HG03439 (cell line): ENCODE measurements at regions not wholly inside any gene's neighbourhood (a gene's known extent, or its start where the extent isn't known, plus 50 kb on each side); places are given as distances from the start of the nearest gene placed in this dataset.
"Not testable (repeated sequence)": the region's sequence is repeated elsewhere in the genome, so short reads cannot be mapped to it uniquely, and the experiment has no call there.

ENCODE experiments used
- ATAC-seq: cut with Tn5 transposase; IDR thresholded peaks from one replicate; pipeline ENCODE4 v1.9.1; 2021; ENCODE audit warnings: mild to moderate bottlenecking, moderate library complexity; ENCODE audit not compliant: unreplicated experiment

DNA sequence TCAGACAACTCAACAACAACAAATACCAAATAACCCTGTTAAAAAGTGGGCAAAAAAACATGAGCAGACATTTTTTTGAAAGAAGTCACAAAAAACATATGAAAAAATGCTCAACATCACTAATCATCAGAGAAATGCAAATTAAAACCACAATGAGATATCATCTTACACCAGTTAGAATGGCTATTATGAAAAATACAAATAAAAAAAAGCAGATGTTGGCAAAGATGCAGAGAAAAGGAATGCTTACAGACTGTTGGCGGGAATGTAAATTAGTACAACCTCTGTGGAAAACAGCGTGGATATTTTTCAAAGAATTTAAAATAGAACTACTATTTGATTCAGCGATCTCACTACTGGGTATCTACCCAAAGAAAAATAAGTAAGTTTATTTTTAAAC is 114.0 kb downstream of the SLC38A4 start:
- no peak for ATAC-seq

- ATAC-seq, result no peak
Measured at GRCh38 chr12:46710125-46710743, 115.6 kb downstream of the SLC38A4 start.

- no peak for ATAC-seq
Measured at GRCh38 chr12:46702581-46703344, 123.0 kb downstream of the SLC38A4 start.

DNA sequence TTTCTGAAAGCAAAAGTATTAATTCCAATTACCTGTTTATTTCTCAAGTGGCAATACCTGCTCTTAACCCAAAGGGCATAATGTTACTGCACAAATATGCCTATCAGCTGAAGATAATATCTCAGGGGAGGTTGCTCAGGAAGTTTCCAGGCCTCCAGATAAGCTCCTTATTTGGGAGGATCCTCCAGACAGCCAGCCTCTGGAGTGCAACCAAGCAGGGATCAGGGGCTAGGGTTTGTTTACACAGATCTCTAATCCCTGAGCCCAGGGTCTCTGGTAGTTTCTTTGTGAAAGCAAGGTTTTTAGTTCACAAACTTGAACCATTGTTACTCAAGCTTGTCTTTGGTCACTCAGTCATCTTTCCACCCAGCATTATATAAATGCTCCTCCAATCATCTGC is 124.4 kb downstream of the SLC38A4 start:
- no peak for ATAC-seq

DNA sequence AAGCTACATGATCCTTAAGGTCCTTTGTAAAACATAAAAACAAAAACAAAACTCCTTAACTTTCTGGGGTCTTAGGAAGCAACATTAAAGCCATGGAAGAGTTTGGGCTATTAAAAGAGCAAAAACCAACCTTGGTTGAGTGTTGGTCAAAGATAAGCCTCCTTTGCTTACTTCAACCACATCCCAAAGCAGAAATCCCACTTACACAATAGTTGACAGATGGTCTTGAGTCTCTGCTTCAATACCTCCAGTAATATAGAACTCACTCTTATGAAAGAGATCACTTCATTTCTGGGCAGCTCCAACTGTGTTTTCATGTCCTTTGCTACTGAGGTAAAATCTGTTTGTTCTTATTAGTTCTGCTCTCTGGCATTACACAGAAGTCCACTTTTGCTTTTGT is 125.8 kb downstream of the SLC38A4 start:
- no peak for ATAC-seq

DNA sequence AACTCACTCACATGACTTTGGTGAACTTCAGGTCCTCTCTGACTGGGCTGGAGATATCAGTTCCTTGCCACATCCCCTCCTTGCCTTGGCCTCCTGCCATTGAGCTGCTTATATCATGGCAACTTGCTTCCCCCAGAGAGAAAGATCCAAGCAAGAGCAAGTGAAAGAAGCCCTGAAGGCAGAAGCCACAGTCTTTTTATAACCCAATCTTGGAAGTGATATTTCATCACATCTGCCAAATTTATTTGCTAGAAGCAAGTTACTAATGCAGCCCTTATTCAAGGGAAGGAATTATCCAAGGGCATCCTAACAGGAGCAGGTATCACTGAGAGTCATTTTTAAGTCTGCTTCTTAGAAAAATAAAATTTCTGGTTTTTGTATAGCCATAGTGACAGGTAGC is 127.8 kb downstream of the SLC38A4 start:
- ATAC-seq, result no peak

- ATAC-seq, result no peak
Measured at GRCh38 chr12:46693518-46693917, 132.3 kb downstream of the SLC38A4 start.

DNA sequence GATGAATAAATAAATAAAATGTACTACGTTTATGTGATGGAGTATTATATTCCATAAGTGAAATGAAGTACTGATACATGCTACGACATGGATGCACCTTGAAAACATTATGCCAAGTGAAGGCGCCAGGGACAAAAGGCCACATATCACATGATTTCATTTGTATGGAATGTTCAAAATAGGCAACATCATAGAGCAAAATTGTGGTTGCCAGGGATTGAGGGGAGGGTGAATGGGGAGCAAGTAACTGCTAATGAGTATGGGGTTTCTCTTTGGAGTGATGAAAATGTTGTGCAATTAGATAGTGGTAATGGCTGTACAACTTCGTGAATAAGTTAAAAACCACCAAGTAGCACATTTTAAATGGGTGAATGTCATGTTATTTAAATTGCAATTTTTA is 132.8 kb downstream of the SLC38A4 start:
- no peak for ATAC-seq

DNA sequence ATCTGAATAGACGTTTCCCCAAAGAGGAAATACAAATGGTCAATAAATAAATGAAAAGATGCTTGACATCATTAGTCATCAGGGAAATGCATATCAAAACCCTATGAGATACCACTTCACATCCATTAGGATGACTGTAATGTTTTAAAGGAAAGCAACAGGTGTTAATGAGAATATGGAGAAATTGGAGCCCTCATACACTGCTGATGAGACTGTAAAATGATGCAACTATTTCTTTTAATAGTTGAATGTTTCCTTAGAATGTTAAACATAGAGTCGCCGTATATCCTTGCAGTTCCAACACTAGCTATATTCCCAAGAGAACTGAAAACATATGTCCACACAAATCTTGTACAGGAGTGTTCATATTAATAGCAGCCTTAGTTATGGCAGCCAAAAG is 133.2 kb downstream of the SLC38A4 start:
- ATAC-seq, result no peak

DNA sequence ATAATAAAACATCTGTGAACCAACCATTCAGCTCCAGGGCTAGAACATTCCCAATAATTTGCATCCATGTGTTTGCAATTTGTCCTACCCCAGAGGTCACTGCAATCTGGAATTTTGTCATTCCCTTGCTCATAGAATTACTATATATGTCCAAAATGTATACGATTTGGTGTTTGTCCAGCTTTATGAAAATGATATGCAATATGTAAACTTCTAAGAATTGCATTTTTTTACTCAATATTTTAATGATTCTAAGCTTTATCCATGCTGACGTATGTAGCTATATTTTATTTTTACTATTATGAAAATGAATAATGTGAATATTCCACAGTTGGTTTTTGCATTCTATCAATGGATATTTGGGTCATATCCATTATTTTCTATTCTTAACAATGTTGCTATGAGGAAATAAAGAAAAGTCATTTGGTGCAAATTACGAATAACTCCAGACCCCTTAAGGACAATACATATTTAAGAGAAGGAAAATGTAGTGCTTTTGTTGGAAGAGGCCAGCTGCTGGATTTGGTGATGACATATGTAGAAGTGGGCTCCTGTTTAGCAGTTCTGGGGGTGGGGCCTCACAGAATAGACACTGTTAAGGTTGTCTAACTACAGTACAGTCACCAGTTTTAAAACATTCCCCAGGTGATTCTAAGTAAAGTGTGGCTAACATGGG is 139.4 kb downstream of the SLC38A4 start:
- ATAC-seq, result no peak

GRCh38 chr12:46684243-46684642 is 141.6 kb downstream of the SLC38A4 start:
- ATAC-seq, result not testable (repeated sequence)

- ATAC-seq, result no peak
Measured at GRCh38 chr12:46682148-46682547, 143.6 kb downstream of the SLC38A4 start.

GRCh38 chr12:46680506-46680905 is 145.3 kb downstream of the SLC38A4 start:
- no peak for ATAC-seq

DNA sequence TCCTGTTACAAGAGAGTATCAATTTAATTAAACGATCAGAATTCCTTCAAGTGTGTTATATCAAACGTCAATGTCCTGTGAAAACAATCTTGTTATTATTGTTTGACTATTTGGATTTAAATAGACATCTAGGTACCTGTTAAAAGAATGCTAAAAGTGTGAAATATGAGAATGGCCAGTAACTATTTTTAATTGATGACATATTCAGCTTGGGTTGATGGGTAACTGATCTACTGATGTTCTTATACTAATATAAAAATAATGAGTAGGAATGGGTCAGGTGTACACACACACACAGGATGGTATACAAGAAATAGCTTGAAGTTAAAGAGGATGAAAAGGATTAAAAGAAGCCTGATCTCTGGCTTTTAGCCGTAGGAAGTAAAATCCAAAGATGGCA is 146.0 kb downstream of the SLC38A4 start:
- ATAC-seq, result no peak

DNA sequence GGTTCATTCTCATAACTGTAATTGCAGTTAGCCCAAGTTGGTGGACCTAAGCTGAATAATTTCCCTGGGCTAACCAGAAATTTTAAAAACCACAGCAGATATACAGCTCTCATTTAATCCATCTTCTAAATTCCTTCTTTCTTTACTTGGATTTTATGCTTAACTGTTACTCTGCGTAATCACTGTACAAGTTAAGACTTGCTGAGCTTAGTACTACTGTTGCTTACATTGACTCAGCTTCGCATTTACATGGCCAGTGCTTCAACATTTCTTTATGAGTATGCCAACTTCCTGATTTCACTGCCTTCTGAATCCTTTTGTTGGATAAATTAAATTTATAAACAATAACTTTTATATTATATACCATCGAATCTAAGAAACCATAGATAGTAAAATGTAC is 147.4 kb downstream of the SLC38A4 start:
- no peak for ATAC-seq

DNA sequence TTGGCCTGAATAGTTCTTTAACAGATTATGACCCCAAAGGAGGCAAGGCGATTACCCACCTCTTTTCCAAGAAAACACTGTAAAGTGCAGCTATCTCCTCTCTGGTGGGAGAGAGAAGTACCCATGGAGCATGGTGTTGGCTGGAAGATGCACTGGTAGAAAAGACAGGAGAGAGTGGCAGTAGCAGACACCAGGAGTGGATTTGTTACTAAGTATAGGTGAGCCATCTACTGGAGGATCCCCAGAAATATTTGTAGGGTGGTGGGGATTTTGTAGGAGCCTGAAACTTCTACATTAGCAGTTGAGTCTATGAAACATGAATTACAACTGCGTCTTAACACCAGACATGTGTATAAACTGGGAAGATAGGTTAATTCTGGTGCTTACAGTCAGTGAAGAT is 148.0 kb downstream of the SLC38A4 start:
- no peak for ATAC-seq

DNA sequence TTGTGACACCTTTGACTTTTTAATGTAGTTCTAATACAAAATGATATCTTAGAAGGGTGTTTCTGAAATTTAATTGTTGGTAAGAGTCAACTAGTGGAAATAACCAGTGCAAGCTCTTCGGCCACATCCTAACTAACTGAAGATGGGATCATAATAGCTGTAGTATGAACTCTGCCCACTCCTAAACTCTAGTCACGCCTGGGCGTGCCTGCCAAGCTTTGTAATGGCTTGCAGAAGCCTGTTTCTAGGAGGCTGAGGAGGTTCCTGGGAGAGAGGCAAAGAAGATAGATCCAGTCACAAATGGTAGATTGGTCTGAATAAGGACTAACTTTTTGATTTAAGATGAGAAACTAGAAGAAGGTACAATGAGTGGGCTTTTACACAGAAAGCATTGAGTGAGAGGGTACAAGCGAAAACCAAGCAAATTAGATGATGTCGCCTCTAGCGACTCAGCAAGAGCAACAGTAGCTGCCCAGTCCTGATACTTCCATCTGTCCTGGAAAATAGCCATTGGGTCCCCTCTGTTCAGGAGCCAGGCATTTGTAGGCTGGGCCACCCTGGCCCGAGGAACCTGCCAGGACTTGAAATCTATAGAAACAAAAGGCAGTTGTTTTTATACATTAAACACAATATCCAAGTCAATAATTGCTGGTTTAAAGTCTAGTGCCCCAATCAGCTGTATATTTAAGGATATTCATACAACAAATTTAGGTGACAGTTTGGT is 148.8 kb downstream of the SLC38A4 start:
- ATAC-seq, result no peak

GRCh38 chr12:46676396-46676795 is 149.4 kb downstream of the SLC38A4 start:
- no peak for ATAC-seq

DNA sequence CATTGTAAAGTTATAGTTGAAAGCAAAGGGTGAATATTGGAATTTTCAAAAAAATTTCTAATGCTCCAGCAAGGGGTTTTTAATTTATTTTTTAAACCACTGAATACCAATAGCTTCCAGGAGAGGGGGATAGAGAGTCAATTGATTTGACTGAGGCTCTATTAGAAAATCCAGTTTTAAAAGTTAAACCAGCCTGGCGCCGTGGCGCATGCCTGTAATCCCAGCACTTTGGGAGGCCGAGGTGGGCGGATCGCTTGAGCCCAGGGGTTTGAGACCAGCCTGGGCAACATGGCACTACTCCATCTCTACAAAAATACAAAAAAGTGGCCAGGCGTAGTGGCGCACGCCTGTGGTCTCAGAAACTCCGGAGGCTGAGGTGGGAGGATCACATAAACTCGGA is 150.1 kb downstream of the SLC38A4 start:
- ATAC-seq, result no peak

- no peak for ATAC-seq
Measured at GRCh38 chr12:46674800-46675199, 151.0 kb downstream of the SLC38A4 start.

- ATAC-seq, result no peak
Measured at GRCh38 chr12:46674129-46674528, 151.7 kb downstream of the SLC38A4 start.

- no peak for ATAC-seq
Measured at GRCh38 chr12:46671102-46671501, 154.7 kb downstream of the SLC38A4 start.
